H1 (cell line): ENCODE measurements at regions not wholly inside any gene's neighbourhood (a gene's known extent, or its start where the extent isn't known, plus 50 kb on each side); places are given as distances from the start of the nearest gene placed in this dataset.

ENCODE experiments used
- CTCF ChIA-PET: fragments of 300-600 bp; sonication (Branson Sonifier 250); formaldehyde crosslinking; loops from one replicate; lab custom pipeline; 2021; ENCODE audit not compliant: partially characterized antibody; lab: Charles Lee
- POLR2A ChIA-PET: fragments of 300-600 bp; sonication (Branson Sonifier 250); formaldehyde crosslinking; loops from one replicate; lab custom pipeline; 2021; ENCODE audit warnings: inconsistent platforms; ENCODE audit not compliant: partially characterized antibody; lab: Charles Lee
- DNase-seq, 2 experiments: peaks; one replicate each; pipeline versions ENCODE4 v3.0.0 to v3.0.0-alpha.2; 2010 to 2022; ENCODE audit warnings: low spot score in 2 of 2, low read depth in 1 of 2, mixed read lengths in 1 of 2
- FAIRE-seq: peaks from 2 replicates; lab custom pipeline; 2011; peaks lifted over from hg19 to GRCh38; lab: Jason Lieb, UNC
- H2AFZ ChIP-seq: 2 replicates; pipeline ENCODE4 v1.8.1; 2012; ENCODE audit warnings: low read length, inconsistent platforms
- H2AK5ac ChIP-seq: 2 replicates; pipeline ENCODE4 v1.6.1; 2013; ENCODE audit warnings: low read depth, low read length
- H2BK120ac ChIP-seq: replicated peaks from 2 replicates; pipeline ENCODE3; 2013; ENCODE audit warnings: low read depth, low read length, inconsistent platforms
- H2BK12ac ChIP-seq: 2 replicates; pipeline ENCODE4 v1.6.1; 2013; ENCODE audit warnings: low read depth, low read length
- H2BK15ac ChIP-seq: 2 replicates; pipeline ENCODE4 v1.6.1; 2013; ENCODE audit warnings: low read length
- H2BK20ac ChIP-seq: 2 replicates; pipeline ENCODE4 v1.6.1; 2013; ENCODE audit warnings: low read length
- H2BK5ac ChIP-seq: 2 replicates; pipeline ENCODE4 v1.6.1; 2013; ENCODE audit warnings: low read depth, low read length
- H3K14ac ChIP-seq: 2 replicates; pipeline ENCODE4 v1.6.1; 2013; ENCODE audit warnings: inconsistent platforms; ENCODE audit not compliant: insufficient read length
- H3K18ac ChIP-seq: 2 replicates; pipeline ENCODE4 v1.6.1; 2013; ENCODE audit warnings: low read length; ENCODE audit errors: extremely low read depth
- H3K23ac ChIP-seq: 2 replicates; pipeline ENCODE4 v1.6.1; 2013; ENCODE audit warnings: inconsistent platforms; ENCODE audit not compliant: insufficient read length
- H3K23me2 ChIP-seq: 2 replicates; pipeline ENCODE4 v1.6.1; 2013; ENCODE audit warnings: low read depth, low read length
- H3K27ac ChIP-seq: 2 replicates; pipeline ENCODE4 v1.6.1; 2011; ENCODE audit warnings: low read depth, low read length, inconsistent platforms
- H3K27me3 ChIP-seq, 4 experiments: replicated peaks in 1 of 4; 1 replicate in 1 of 4; 2 replicates in 3 of 4; pipeline versions ENCODE4 v1.6.1 to v1.8.1; 2011 to 2013; ENCODE audit warnings: low read length in 3 of 4, mild to moderate bottlenecking in 3 of 4, inconsistent platforms in 2 of 4, mixed read lengths in 2 of 4, moderate library complexity in 1 of 4; ENCODE audit not compliant: control insufficient read depth in 3 of 4, insufficient read depth in 3 of 4; ENCODE audit errors: extremely low read depth in 1 of 4
- H3K36me3 ChIP-seq, 4 experiments: 2 replicates each; pipeline versions ENCODE4 v1.6.1 to v1.8.1; 2011 to 2013; ENCODE audit warnings: mild to moderate bottlenecking in 4 of 4, low read length in 3 of 4, moderate library complexity in 2 of 4, control low read depth in 1 of 4, inconsistent platforms in 1 of 4; ENCODE audit not compliant: insufficient read depth in 4 of 4, control insufficient read depth in 2 of 4
- H3K4ac ChIP-seq: replicated peaks from 2 replicates; pipeline ENCODE3; 2013; ENCODE audit warnings: low read length, low read depth, mixed read lengths, inconsistent platforms; ENCODE audit not compliant: insufficient read length
- H3K4me1 ChIP-seq, 4 experiments: replicated peaks in 1 of 4; 1 replicate in 1 of 4; 2 replicates in 3 of 4; pipeline versions ENCODE4 v1.6.1 to v1.8.1; 2011 to 2013; ENCODE audit warnings: low read length in 3 of 4, inconsistent platforms in 2 of 4, mixed read lengths in 1 of 4; ENCODE audit not compliant: insufficient read depth in 4 of 4, control insufficient read depth in 3 of 4
- H3K4me2 ChIP-seq, 2 experiments: 2 replicates each; pipeline versions ENCODE4 v1.6.1 to v1.8.1; 2011 to 2013; ENCODE audit warnings: low read depth in 2 of 2, low read length in 2 of 2, control low read depth in 1 of 2, inconsistent platforms in 1 of 2, mild to moderate bottlenecking in 1 of 2; ENCODE audit not compliant: insufficient read depth in 1 of 2
- H3K4me3 ChIP-seq, 4 experiments: fragments of 200-600, 300-600 bp in 1 of 4; sonication (generic), shearing (Covaris generic), sonication (Bioruptor Twin) in 1 of 4; 2 replicates each; pipeline versions ENCODE4 v1.5.1 to v1.8.1; 2011 to 2016; ENCODE audit warnings: low read length in 4 of 4, low read depth in 3 of 4, control low read depth in 2 of 4, inconsistent platforms in 2 of 4, mild to moderate bottlenecking in 2 of 4, mixed read lengths in 1 of 4, moderate library complexity in 1 of 4; ENCODE audit not compliant: insufficient read depth in 2 of 4; ENCODE audit errors: extremely low read depth in 1 of 4
- H3K56ac ChIP-seq: replicated peaks from 2 replicates; pipeline ENCODE3; 2013; ENCODE audit warnings: low read depth, mild to moderate bottlenecking, mixed read lengths, low read length, inconsistent platforms; ENCODE audit not compliant: insufficient read length
- H3K79me1 ChIP-seq: 2 replicates; pipeline ENCODE4 v1.6.1; 2013; ENCODE audit warnings: low read depth, low read length, control low read depth
- H3K79me2 ChIP-seq, 2 experiments: 2 replicates each; pipeline versions ENCODE4 v1.6.1 to v1.8.1; 2012 to 2013; ENCODE audit warnings: low read length in 2 of 2, mild to moderate bottlenecking in 2 of 2, inconsistent platforms in 1 of 2; ENCODE audit not compliant: insufficient read depth in 2 of 2, control insufficient read depth in 1 of 2
- H3K9ac ChIP-seq, 4 experiments: replicated peaks in 1 of 4; 1 replicate in 1 of 4; 2 replicates in 3 of 4; pipeline versions ENCODE4 v1.6.1 to v1.8.1; 2011 to 2013; ENCODE audit warnings: low read depth in 3 of 4, low read length in 3 of 4, control low read depth in 2 of 4, mild to moderate bottlenecking in 2 of 4, moderate library complexity in 2 of 4, inconsistent platforms in 1 of 4; ENCODE audit errors: extremely low read depth in 1 of 4
- H3K9me3 ChIP-seq, 2 experiments: 2 replicates each; pipeline versions ENCODE4 v1.6.1 to v1.8.1; 2012 to 2013; ENCODE audit warnings: mild to moderate bottlenecking in 2 of 2, moderate library complexity in 2 of 2, control low read depth in 1 of 2, inconsistent platforms in 1 of 2, low read depth in 1 of 2, low read length in 1 of 2, mixed read lengths in 1 of 2; ENCODE audit not compliant: insufficient read depth in 2 of 2
- H4K20me1 ChIP-seq, 2 experiments: replicated peaks in 1 of 2; 2 replicates each; pipeline versions ENCODE3 to v1.8.1; 2011 to 2013; ENCODE audit warnings: inconsistent platforms in 2 of 2, low read length in 2 of 2, mild to moderate bottlenecking in 1 of 2; ENCODE audit not compliant: insufficient read depth in 2 of 2, control insufficient read depth in 1 of 2
- H4K5ac ChIP-seq: 2 replicates; pipeline ENCODE4 v1.6.1; 2013; ENCODE audit warnings: low read length, low read depth, mixed read lengths, inconsistent platforms; ENCODE audit not compliant: insufficient read length
- H4K8ac ChIP-seq: 2 replicates; pipeline ENCODE4 v1.8.0; 2013; ENCODE audit warnings: mild to moderate bottlenecking, moderate library complexity, low read length, inconsistent platforms; ENCODE audit not compliant: insufficient read depth; ENCODE audit errors: extremely low read depth
- H4K91ac ChIP-seq: replicated peaks from 2 replicates; pipeline ENCODE3; 2013; ENCODE audit warnings: low read length, mixed read lengths, inconsistent platforms; ENCODE audit not compliant: insufficient read length
- ASH2L ChIP-seq: fragments of 200-600, 300-600 bp; sonication (generic); IDR thresholded peaks from one replicate; pipeline ENCODE4 v1.7.1; 2017; ENCODE audit warnings: low read length
- EGR1 ChIP-seq: IDR thresholded peaks from 2 replicates; pipeline ENCODE4 v1.6.1; 2011; ENCODE audit warnings: low read depth, low read length, borderline replicate concordance
- EP300 ChIP-seq, 2 experiments: IDR thresholded peaks; 1 replicate in 1 of 2; 2 replicates in 1 of 2; pipeline ENCODE4 v1.6.1; 2011 to 2012; ENCODE audit warnings: low read depth in 2 of 2, low read length in 2 of 2, mild to moderate bottlenecking in 2 of 2, borderline replicate concordance in 1 of 2, inconsistent platforms in 1 of 2, moderate library complexity in 1 of 2
- FOSL1 ChIP-seq: IDR thresholded peaks from 2 replicates; pipeline ENCODE4 v1.6.1; 2011; ENCODE audit warnings: mild to moderate bottlenecking, low read depth, low read length, moderate library complexity; ENCODE audit not compliant: insufficient read depth
- RAD21 ChIP-seq, 2 experiments: IDR thresholded peaks in 1 of 2; conservative IDR thresholded peaks in 1 of 2; 2 replicates each; pipeline ENCODE4 v1.6.1; 2011; ENCODE audit warnings: low read depth in 2 of 2, low read length in 2 of 2, improper control_type of control experiment in 1 of 2, inconsistent platforms in 1 of 2, mild to moderate bottlenecking in 1 of 2, moderate library complexity in 1 of 2
- RNF2 ChIP-seq: fragments of 200-900, 300-1000 bp; sonication (generic); IDR thresholded peaks from 2 replicates; pipeline ENCODE4 v1.7.1; 2016; ENCODE audit warnings: borderline replicate concordance, low read depth, mild to moderate bottlenecking, antibody characterized with exemption, low read length; ENCODE audit not compliant: poor library complexity, severe bottlenecking; ENCODE audit errors: missing control alignments
- SIX5 ChIP-seq: IDR thresholded peaks from 2 replicates; pipeline ENCODE4 v1.6.1; 2011; ENCODE audit warnings: mild to moderate bottlenecking, low read depth, low read length
- TEAD4 ChIP-seq: IDR thresholded peaks from 2 replicates; pipeline ENCODE4 v1.6.1; 2012; ENCODE audit warnings: low read depth, low read length, inconsistent platforms, mixed read lengths
- ZNF274 ChIP-seq: IDR thresholded peaks from 2 replicates; pipeline ENCODE4 v1.7.0; 2012; ENCODE audit warnings: low read length, borderline replicate concordance; ENCODE audit errors: extremely low read depth
- WGBS, 2 experiments: shearing (Covaris generic) in 1 of 2; methylation state at CpG; one replicate each; pipeline versions ENCODE4 v1.1.6 to v1.1.7; 2013 to 2015; ENCODE audit warnings: low lambda C conversion rate in 2 of 2, mixed read lengths in 2 of 2, inconsistent platforms in 1 of 2, low coverage in 1 of 2, missing lambda C conversion rate in 1 of 2; ENCODE audit not compliant: insufficient replicate concordance in 2 of 2, insufficient coverage in 1 of 2, insufficient read length in 1 of 2; ENCODE audit errors: extremely low coverage in 1 of 2, missing lambda C conversion rate in 1 of 2; 5-methylcytosine and 5-hydroxymethylcytosine counted together

DNA sequence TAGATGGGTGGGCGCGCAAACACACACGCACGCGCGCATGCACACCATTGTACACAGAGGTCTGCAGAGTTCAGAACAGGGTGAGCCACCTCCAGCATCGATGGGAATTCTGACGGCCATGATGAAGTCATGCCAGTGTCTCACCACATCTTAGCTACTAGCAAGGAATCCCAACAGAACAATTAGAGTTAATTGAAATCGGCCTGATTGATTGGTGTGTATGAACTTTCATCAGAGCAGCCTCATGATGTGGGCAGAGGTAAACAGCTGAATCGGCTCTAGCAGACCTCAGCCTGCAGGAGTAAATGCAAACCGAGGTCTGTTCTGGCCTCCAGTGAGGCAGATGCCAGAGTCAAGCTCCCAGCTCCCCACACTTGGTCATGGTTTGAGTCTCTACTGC, 200.6 kb downstream of the CBLN1 start:
- Histone ChIP-seq H3K27ac (no peak overlapping the region), H2BK5ac (no peak overlapping the region), H3K4ac (no peak overlapping the region), H3K18ac (no peak overlapping the region), H2BK12ac (no peak overlapping the region), H4K8ac (no peak overlapping the region), H3K23me2 (no peaks in the 10 kb centered on the region), H3K79me2 (no peaks in the 10 kb centered on the region), H3K4me2 (no peak overlapping the region), H3K36me3 (no peaks in the 10 kb centered on the region; a peak in 1 of 8 replicates), H3K4me3 (no peak overlapping the region), H4K91ac (no peak overlapping the region), H3K56ac (no peak overlapping the region), H2AFZ (0 out of 2 replicates have a peak overlapping the region, but pooled peaks have one; percentile 3), H4K20me1 (no peaks in the 10 kb centered on the region), H3K9ac (no peak overlapping the region), H3K27me3 (no peaks in the 10 kb centered on the region), H3K14ac (no peak overlapping the region), H4K5ac (no peak overlapping the region), H2BK20ac (no peak overlapping the region), H3K9me3 (peaks cover 10 to 13% of the 10 kb centered on the region in 2 experiments), H2BK15ac (no peak overlapping the region), H2AK5ac (no peak overlapping the region), H3K79me1 (no peaks in the 10 kb centered on the region), H3K4me1 (no peaks in the 10 kb centered on the region), H3K23ac (no peak overlapping the region), H2BK120ac (no peak overlapping the region)
- no peak for TF ChIP-seq RAD21 (IDR thresholded peaks at IDR 0.05 in 1 of 2, conservative IDR thresholded peaks at IDR 0.05 in 1 of 2; ENCODE audit: low read depth in 2 of 2, low read length in 2 of 2)
- no peak for TF ChIP-seq EGR1
- TF ChIP-seq ZNF274: no peak
- TF ChIP-seq EP300 (IDR thresholded peaks at IDR 0.05; ENCODE audit: borderline replicate concordance in 1 of 2, low read depth in 2 of 2, low read length in 2 of 2): no peak
- TF ChIP-seq TEAD4: no peak
- TF ChIP-seq ASH2L: no peak
- no peak for TF ChIP-seq RNF2
- no peak for TF ChIP-seq SIX5
- TF ChIP-seq FOSL1: no peak
- FAIRE-seq (no peak), DNase-seq (no peak)
- WGBS, 2 experiments: 93% methylated on average over 11 of the region's 11 CpGs; no CpG with 5 or more reads in 1 of the 2 experiments
- CTCF ChIA-PET: interaction anchor here (1.7 kb wide), 1 partner anchor 10 kb away, joined by 4 read pairs; no protein-coding TSS in a partner anchor
- POLR2A ChIA-PET: no interaction called here
